Smooth muscle cell (in vitro differentiated cells): ENCODE measurements at regions not wholly inside any gene's neighbourhood (a gene's known extent, or its start where the extent isn't known, plus 50 kb on each side); places are given as distances from the start of the nearest gene placed in this dataset.

Experiments
- DNase-seq: peaks from one replicate; lab custom pipeline; 2025; ENCODE audit not compliant: unreplicated experiment; lab: John Stamatoyannopoulos, UW
- H2AFZ ChIP-seq: fragments of 200-600 bp; sonication (generic); 2 replicates; pipeline ENCODE4 v1.6.0; 2016; ENCODE audit warnings: antibody characterized with exemption, low read depth, mild to moderate bottlenecking
- H3F3A ChIP-seq: fragments of 200-600 bp; sonication (generic); 2 replicates; pipeline ENCODE4 v1.6.0; 2017; ENCODE audit warnings: antibody characterized with exemption, low read depth
- H3K27ac ChIP-seq: fragments of 200-600 bp; sonication (generic); 2 replicates; pipeline ENCODE4 v1.5.1; 2016; ENCODE audit warnings: low read depth, mild to moderate bottlenecking
- H3K27me3 ChIP-seq: fragments of 200-600 bp; sonication (generic); 2 replicates; pipeline ENCODE4 v1.6.1; 2016; ENCODE audit warnings: low read depth, mild to moderate bottlenecking
- H3K36me3 ChIP-seq: fragments of 200-600 bp; sonication (generic); 2 replicates; pipeline ENCODE4 v1.5.1; 2016; ENCODE audit warnings: low read depth
- H3K4me1 ChIP-seq: fragments of 200-600 bp; sonication (generic); 2 replicates; pipeline ENCODE4 v1.5.1; 2016; ENCODE audit warnings: low read depth
- H3K4me2 ChIP-seq: fragments of 200-600 bp; sonication (generic); 2 replicates; pipeline ENCODE4 v1.6.0; 2016; ENCODE audit warnings: mild to moderate bottlenecking
- H3K4me3 ChIP-seq: fragments of 200-600 bp; sonication (generic); 2 replicates; pipeline ENCODE4 v1.5.1; 2016; ENCODE audit warnings: mild to moderate bottlenecking
- H3K79me2 ChIP-seq: fragments of 200-600 bp; sonication (generic); 2 replicates; pipeline ENCODE4 v1.6.0; 2016; ENCODE audit warnings: low read depth, mild to moderate bottlenecking
- H3K9ac ChIP-seq: fragments of 200-600 bp; sonication (generic); 2 replicates; pipeline ENCODE4 v1.6.0; 2016; ENCODE audit warnings: low read depth
- H3K9me3 ChIP-seq: fragments of 200-600 bp; sonication (generic); replicated peaks from 2 replicates; pipeline ENCODE4 v1.5.1; 2016; ENCODE audit warnings: low read depth
- H4K20me1 ChIP-seq: fragments of 200-600 bp; sonication (generic); 2 replicates; pipeline ENCODE4 v1.6.0; 2016; ENCODE audit warnings: low read depth
- WGBS: methylation state at CpG from one replicate; pipeline ENCODE4 v1.1.7; 2016; ENCODE audit warnings: low lambda C conversion rate; 5-methylcytosine and 5-hydroxymethylcytosine counted together
- TF ChIP-seq, protein P1 (sequence below): fragments of 200-600 bp; sonication (generic); IDR thresholded peaks from 2 replicates; pipeline ENCODE4 v1.5.1; 2017; ENCODE audit warnings: borderline replicate concordance, mild to moderate bottlenecking, antibody characterized with exemption; ENCODE audit not compliant: insufficient read depth, poor library complexity, severe bottlenecking

DNA sequence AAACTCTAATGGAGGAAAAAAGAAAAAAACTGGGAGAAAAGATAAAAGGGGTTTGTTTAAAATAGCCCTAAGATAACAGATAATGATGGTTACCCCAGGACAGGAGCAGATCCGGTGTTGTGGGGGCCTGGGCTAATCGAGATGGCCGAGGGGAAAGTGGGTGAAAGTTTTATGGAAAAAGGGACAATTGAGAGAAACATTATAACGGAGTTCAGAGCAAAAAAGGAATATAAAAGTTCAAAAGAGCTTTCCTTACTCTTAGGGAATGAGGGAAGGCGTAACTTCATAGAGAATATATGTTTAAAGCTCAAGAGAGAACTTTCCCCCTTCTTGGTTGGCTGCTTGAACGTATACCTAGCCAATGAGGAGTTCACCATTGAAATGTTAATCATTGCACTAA, 131.4 kb downstream of the BAMBI start:
- Histone ChIP-seq H3K4me3 (peak overlapping the region; percentile 22), H3K9ac (peak overlapping the region; percentile 30), H3K36me3 (no peaks in the 10 kb centered on the region), H3K79me2 (no peaks in the 10 kb centered on the region), H3F3A (peaks cover 38% of the 10 kb centered on the region), H3K27me3 (no peaks in the 10 kb centered on the region), H4K20me1 (no peaks in the 10 kb centered on the region), H3K4me1 (peaks cover 39% of the 10 kb centered on the region), H2AFZ (peak overlapping the region; percentile 84), H3K9me3 (no peaks in the 10 kb centered on the region), H3K27ac (peak overlapping the region; percentile 92), H3K4me2 (peak overlapping the region; percentile 73)
- TF ChIP-seq, protein P1, sequence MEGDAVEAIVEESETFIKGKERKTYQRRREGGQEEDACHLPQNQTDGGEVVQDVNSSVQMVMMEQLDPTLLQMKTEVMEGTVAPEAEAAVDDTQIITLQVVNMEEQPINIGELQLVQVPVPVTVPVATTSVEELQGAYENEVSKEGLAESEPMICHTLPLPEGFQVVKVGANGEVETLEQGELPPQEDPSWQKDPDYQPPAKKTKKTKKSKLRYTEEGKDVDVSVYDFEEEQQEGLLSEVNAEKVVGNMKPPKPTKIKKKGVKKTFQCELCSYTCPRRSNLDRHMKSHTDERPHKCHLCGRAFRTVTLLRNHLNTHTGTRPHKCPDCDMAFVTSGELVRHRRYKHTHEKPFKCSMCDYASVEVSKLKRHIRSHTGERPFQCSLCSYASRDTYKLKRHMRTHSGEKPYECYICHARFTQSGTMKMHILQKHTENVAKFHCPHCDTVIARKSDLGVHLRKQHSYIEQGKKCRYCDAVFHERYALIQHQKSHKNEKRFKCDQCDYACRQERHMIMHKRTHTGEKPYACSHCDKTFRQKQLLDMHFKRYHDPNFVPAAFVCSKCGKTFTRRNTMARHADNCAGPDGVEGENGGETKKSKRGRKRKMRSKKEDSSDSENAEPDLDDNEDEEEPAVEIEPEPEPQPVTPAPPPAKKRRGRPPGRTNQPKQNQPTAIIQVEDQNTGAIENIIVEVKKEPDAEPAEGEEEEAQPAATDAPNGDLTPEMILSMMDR = no peak
- WGBS = 45% methylated on average over 6 of the region's 6 CpGs
- no peak for DNase-seq

GRCh38 chr10:28810057-28810870, 132.9 kb downstream of the BAMBI start:
- Histone ChIP-seq H2AFZ (peak overlapping the region; percentile 35), H3K4me1 (peaks cover 39% of the 10 kb centered on the region), H3K9me3 (no peaks in the 10 kb centered on the region), H3K36me3 (no peaks in the 10 kb centered on the region), H3K4me3 (no peak overlapping the region), H3F3A (peaks cover 38% of the 10 kb centered on the region), H3K27ac (peak overlapping the region; percentile 92), H3K27me3 (no peaks in the 10 kb centered on the region), H3K9ac (peak overlapping the region; percentile 73), H3K4me2 (peak overlapping the region; percentile 50), H4K20me1 (no peaks in the 10 kb centered on the region), H3K79me2 (no peaks in the 10 kb centered on the region)
- 5% methylated on average over 10 of the region's 10 CpGs for WGBS
- peak; percentile 17 for DNase-seq
- TF ChIP-seq, protein P1 = no peak

DNA sequence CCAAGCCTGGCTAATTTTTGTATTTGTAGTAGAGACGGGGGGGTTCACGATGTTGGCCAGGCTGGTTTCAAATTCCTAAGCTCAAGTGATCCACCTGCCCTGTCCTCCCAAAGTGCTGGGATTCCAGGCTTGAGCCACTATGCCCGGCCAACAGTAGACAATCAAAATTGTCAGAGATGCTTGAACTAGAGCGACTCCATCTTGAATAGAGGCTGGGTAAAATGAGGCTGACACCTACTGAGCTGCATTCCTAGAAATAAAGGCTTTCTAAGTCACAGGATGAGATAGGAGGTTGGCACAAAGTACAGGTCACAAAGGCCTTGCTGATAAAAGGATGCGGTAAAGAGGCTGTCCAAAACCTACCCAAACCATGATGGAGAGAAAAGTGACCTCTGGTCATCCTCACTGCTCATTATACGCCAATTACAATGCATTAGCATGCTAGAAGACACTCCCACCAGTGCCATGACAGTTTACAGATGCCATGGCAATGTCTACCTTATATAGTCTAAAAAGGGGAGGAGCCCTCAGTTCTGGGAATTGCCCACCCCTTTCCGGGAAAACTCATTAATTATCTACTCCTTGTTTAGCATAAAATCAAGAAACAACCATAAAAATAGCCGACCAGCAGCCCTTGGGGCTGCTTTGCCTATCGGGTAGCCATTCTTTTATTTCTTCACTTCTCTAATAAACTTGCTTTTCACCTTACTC, 134.5 kb downstream of the BAMBI start:
- Histone ChIP-seq H3K79me2 (no peaks in the 10 kb centered on the region), H3K27me3 (no peaks in the 10 kb centered on the region), H4K20me1 (no peaks in the 10 kb centered on the region), H3K36me3 (no peaks in the 10 kb centered on the region), H3K4me1 (peaks cover 35% of the 10 kb centered on the region), H3F3A (peaks cover 35% of the 10 kb centered on the region), H3K9ac (no peak overlapping the region), H2AFZ (no peak overlapping the region), H3K9me3 (no peaks in the 10 kb centered on the region), H3K4me3 (no peak overlapping the region), H3K4me2 (no peak overlapping the region), H3K27ac (peak overlapping the region; percentile 92)
- TF ChIP-seq, protein P1 = no peak
- WGBS = 86% methylated on average over 9 of the region's 9 CpGs
- no peak for DNase-seq
